Retina (tissue), 1 donor: ENCODE measurements at regions not wholly inside any gene's neighbourhood (a gene's known extent, or its start where the extent isn't known, plus 50 kb on each side); places are given as distances from the start of the nearest gene placed in this dataset.

Source experiments
- DNase-seq: peaks from one replicate; pipeline ENCODE4 v3.0.0-alpha.2; 2016

GRCh38 chr15:98391568-98391967 is 256.8 kb upstream of the IGF1R start:
- DNase-seq = no peak

- no peak for DNase-seq
These were observed 254.9 kb upstream of the IGF1R start for GRCh38 chr15:98393471-98393870.

- no peak for DNase-seq
These were observed 253.8 kb upstream of the IGF1R start for GRCh38 chr15:98394546-98394945.

GRCh38 chr15:98395974-98396610 is 252.2 kb upstream of the IGF1R start:
- DNase-seq = no peak

GRCh38 chr15:98397419-98397818 is 250.9 kb upstream of the IGF1R start:
- no peak for DNase-seq

- no peak for DNase-seq
These were observed 250.3 kb upstream of the IGF1R start for GRCh38 chr15:98398056-98398455.

- DNase-seq = no peak
These were observed 249.5 kb upstream of the IGF1R start for GRCh38 chr15:98398886-98399285.

- no peak for DNase-seq
These were observed 248.2 kb upstream of the IGF1R start for GRCh38 chr15:98400120-98400519.

GRCh38 chr15:98401029-98401428 is 247.3 kb upstream of the IGF1R start:
- no peak for DNase-seq

GRCh38 chr15:98402486-98402885 is 245.9 kb upstream of the IGF1R start:
- DNase-seq = no peak

GRCh38 chr15:98403169-98403568 is 245.2 kb upstream of the IGF1R start:
- no peak for DNase-seq

GRCh38 chr15:98403569-98403968 is 244.8 kb upstream of the IGF1R start:
- DNase-seq = no peak

- no peak for DNase-seq
These were observed 243.3 kb upstream of the IGF1R start for GRCh38 chr15:98405013-98405412.

- DNase-seq = no peak
These were observed 240.1 kb upstream of the IGF1R start for GRCh38 chr15:98408231-98408630.

GRCh38 chr15:98410328-98410727 is 238.0 kb upstream of the IGF1R start:
- no peak for DNase-seq

- DNase-seq = no peak
These were observed 235.5 kb upstream of the IGF1R start for GRCh38 chr15:98412852-98413251.

- no peak for DNase-seq
These were observed 234.3 kb upstream of the IGF1R start for GRCh38 chr15:98413933-98414546.

- DNase-seq = no peak
These were observed 232.0 kb upstream of the IGF1R start for GRCh38 chr15:98416222-98416855.

- DNase-seq = no peak
These were observed 231.0 kb upstream of the IGF1R start for GRCh38 chr15:98417346-98417745.

- DNase-seq = no peak
These were observed 230.2 kb upstream of the IGF1R start for GRCh38 chr15:98418122-98418521.

- DNase-seq = no peak
These were observed 229.1 kb upstream of the IGF1R start for GRCh38 chr15:98419173-98419780.

GRCh38 chr15:98420837-98421236 is 227.5 kb upstream of the IGF1R start:
- DNase-seq = no peak

- DNase-seq = peak; percentile 96
These were observed 226.8 kb upstream of the IGF1R start for GRCh38 chr15:98421419-98422129.

GRCh38 chr15:98422130-98422478 is 226.2 kb upstream of the IGF1R start:
- DNase-seq = no peak
